Globus pallidus (tissue), 1 donor: ENCODE measurements at regions not wholly inside any gene's neighbourhood (a gene's known extent, or its start where the extent isn't known, plus 50 kb on each side); places are given as distances from the start of the nearest gene placed in this dataset.

Experiments used
- DNase-seq: peaks from one replicate; pipeline ENCODE4 v3.0.0-alpha.2; 2015; ENCODE audit warnings: low spot score

DNA sequence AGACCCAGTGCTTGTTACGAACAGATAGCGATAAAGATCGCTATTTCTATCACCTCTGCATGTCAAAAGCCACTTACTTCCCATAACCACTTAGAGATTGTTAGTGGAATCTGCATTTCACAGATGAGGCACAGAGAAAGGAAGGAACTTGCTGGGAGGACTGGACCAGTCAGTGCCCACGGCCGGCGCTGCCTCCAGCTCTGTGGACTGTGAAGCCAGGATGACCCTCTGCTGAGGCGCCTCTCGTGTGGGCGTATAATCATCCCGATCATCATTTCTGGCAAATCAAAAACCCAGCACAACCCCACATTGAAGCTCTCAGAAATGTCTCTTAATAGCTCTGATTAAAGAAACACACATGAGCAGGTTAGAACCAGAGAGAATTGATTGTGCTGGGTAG, 61.5 kb upstream of the ADRA2C start:
- DNase-seq: no peak

DNA sequence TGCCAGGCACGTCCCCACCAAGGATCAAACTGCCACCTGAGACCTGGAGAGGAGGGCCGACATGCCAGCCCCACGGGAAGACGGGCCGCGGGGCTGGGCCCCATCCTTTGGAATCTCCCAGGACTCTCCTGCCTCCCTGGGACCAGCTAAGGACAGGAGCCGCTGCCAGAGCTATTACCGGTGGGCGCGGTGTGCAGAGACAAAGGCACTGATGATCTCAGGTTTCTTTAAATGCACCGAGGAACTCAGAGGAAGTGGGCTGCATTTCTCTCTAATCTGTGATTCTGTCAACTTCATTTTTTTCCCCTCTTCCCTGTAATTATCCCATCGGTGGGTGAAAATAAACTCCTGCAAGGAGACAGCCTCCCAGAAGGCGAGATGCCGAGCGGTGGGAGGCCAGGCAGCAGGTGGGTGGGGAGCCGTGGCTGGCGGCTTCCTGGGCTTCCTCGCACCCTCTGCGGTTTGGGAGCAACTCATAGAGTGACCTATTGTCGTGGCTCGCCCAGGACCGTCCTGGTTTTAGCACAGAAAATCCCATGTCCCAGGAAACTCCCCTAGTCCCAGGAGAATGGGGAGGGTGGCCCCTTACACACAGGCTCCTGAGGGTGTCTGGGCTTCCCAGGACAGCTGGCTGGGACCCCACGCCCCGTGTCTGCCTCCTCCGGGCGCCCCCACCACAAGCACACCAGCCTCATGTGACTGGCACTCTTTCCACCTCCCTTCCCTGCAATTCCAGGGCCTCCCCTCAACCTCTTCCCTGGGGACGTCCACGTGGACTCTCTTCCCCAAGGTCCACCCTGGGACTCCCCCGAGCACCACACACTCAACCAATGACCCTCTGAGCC, 62.3 kb upstream of the ADRA2C start:
- DNase-seq: no peak

DNA sequence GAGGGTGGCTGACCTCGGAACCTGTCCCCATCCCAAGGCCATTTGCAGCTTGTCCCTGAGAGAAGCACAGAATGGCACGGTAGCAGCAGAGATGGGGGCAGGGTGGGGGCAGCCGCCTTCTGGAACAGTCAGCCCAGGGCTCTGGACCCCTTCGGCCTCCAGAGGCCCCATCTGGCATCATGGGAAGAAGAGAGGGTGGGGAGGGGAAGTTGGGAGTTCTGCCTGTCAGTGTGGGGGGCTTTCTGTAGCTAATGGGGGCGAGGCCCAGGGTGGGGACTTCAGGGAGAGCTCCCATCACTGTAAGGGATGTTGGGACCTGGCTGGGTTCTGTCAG, 62.9 kb upstream of the ADRA2C start:
- no peak for DNase-seq

DNA sequence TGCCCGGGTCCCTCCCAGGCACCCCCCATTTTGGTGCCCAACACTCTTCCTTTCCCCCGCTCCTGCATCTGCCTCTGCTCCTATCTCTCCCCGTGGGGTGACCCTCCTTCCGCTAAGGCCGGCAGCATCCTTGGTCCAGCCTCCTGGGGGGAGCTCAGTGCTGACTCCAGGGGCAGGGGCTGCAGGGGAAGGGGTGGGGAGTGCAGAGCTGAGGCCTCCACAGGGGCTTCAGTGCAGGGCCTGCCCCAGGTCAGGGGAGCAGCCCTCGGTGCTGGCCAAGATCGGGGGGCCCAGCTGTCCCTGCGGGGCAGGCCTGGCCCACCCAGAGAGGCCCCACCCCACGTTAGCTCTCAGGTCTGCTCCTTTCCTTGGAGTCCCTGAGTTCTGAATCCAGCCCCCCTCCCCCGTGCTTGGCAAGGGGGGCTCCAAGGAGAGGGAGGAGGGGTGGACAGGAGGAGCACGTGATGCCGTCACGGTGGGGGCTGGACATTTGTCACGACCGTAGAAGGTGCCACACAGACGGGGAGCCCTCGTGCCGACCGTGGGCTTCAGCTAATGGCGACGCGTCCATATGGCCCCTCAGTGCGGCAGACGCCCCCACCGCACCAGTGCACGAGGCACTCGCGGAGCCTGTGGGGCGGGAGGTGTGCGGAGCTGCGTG, 63.5 kb upstream of the ADRA2C start:
- no peak for DNase-seq

DNA sequence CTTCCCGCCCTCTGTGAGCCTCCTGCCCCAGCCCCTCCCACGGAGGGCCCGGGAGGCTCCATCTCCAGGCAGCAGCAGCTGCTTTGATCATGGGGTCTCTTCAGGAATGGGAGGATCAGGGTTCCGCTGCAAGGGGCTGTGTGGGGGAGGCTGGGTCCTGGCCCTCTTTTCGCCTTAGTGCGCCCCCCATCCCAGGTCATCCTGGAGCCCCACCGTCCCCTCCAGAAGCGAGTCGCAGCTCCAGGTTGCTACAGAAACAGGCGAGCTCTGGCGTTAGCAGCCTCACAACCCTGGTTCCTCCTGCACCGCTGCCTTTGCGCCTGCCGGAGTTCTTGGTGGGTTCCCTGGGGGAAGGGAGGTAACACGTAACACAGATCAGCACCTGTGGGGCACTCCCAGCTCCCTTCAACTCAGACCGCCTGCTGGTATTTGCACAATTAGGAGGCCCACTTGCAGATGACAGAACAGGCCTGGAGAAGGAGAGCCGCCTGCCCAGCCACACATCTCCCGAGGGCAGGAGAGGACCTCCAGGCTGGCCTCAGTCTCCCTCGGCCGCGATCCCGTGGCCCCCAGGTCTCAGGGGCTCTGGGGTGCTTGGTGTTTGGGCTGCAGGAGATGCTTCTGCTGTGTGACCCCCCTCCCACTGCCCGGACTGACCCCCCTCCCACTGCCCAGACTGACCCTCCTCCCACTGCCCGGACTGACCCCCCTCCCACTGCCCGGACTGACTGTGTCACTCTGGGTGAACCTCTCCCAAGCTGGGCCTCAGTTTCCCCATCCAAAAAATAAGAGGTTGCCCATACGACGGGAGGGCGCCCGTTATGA, 64.2 kb upstream of the ADRA2C start:
- no peak for DNase-seq

DNA sequence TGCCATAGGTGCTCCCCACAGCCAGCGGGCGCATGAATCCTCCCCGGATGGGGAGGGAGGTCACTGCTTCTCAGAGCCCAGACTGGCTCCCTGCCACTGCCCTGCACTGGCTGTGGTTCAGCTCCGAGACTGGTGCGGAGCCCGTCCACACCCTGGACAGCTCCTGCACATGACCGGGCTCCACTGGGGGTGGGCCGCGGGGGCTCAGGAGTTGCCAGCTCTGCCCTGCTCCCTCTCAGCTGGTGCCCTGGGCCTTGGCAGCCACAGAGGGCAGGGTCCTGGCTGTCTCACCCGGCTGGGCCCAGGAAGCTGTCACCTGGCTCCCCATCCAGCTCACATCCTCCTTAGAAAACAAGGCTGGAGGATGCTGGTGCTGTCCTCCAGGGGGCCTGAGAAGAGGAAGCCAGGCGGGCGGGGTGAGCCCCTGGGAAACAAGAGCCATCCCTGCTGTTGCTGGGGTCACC, 64.9 kb upstream of the ADRA2C start:
- no peak for DNase-seq

DNA sequence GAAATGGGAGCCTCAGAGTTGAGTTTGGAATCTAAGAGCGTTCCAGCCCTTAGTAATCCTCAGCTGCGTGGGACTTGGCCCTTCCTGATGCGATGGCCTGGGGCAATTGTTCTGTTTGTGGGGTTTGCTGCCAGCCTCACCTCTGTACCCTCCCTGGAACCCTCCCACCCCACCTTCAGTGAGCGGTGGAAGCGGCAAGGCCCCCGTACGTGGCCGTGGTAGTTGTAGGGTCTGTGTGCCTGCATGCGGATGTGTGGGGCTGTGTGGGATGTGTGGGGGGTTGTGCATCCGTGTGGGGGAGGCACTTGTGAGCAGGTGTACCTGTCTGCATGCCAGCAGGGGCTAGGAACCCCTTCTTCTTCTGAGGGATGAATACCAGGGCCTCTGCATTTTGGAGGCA, 65.4 kb upstream of the ADRA2C start:
- DNase-seq: no peak

DNA sequence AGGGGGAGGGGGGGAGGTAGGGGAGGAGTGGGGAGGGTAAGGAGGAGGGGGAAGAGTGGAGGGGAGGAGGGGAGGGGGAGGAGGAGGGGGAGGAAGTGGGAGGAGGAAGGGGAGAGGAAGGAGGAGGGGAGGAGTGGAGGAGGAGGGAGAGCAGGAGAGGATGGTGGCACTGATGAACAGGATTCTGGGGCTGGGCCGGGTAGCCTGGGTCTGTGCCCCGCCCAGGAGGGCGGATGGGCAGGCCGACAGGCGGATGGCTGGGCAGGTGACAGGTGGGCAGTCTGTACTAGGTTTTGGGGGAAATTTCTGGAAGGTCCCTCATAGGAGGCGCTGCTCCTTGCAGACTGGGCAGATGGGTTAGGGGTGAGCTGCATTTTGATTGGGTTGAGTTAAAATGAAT, 66.0 kb upstream of the ADRA2C start:
- no peak for DNase-seq

DNA sequence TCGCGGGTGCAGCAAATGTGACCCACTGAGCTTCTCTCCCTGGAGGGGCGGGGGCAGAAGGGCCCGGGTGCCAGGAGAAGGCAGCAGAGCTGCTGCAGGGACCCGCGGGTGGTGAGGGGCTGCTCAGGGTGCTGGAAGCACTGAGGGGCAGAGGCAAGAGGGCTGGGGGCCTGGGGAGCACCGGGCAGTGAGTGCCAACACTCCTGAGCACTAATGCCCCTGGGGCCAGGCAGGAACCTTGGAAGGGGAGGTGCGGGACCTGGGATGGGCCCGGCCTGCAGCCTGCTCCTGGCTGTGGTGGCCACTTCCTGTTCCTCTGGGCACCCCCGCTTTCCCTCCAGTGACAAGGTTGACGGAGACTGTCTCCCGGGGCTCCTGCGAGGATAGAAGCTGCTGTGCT, 66.5 kb upstream of the ADRA2C start:
- DNase-seq: no peak

DNA sequence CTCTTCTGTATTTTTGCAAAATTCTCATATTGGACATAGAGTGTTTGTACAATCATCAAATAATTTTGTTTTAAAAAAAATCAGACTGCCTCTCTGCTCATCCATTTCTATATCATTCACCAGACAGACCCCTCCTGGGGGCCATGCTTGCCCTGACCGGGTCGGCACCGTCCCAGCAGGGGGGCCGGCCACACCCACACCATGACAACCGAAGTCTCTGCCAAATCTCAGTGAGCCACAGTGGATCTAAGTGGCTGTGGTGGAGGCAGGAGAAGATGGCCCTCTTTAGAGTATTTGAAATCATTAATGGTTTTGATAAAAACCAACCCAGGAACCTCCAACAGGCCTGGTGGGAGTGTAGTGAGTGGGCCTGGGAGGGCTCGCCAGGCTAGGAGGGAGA, 66.9 kb upstream of the ADRA2C start:
- no peak for DNase-seq

DNA sequence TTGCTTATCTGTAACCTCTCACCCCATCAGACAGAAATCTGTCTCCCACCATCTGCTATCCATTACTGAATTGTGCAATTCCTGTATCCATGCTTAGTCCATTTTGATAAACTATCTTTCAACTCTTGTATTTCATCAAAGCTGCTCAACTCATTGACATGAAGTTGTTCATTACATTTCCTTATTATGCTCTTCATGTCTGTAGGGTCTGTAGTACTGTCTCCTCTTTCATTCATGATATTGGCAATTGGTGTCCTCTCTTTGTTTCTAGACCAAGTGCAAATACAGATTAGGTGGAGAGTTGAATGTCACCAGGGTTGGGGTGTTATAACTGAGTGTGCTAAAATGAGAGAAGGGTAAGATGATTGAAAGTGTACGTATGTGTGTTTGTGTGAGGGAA, 69.2 kb upstream of the ADRA2C start:
- no peak for DNase-seq

DNA sequence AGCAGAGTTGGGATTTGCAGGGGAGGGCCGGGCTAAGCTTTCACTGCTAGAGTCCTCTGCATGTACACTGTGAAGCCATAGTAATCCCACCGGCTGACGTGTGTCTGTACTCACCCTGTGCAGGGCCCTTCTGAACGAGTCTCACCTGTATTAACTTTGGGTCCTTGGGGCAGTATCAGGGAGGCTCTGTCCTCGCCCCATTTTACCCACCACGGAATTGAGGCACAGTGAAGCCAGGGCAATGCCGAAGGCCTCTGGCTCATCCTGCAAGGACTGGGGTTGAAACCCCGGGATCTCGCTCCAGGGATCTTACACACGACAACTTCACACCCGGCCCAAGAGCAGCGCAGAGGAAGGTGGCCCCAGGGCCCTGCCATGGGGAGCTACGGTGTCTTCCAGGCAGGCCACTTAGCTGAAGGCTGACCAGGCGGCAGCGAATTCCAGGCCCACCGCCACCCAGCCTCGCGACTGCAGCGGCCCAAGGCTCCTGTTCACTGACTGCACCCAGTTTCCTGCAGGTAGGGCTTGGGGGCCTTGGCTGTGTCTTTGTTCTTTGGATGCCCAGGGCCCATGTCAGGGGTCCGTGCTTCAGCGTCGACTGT, 75.5 kb upstream of the ADRA2C start:
- no peak for DNase-seq

DNA sequence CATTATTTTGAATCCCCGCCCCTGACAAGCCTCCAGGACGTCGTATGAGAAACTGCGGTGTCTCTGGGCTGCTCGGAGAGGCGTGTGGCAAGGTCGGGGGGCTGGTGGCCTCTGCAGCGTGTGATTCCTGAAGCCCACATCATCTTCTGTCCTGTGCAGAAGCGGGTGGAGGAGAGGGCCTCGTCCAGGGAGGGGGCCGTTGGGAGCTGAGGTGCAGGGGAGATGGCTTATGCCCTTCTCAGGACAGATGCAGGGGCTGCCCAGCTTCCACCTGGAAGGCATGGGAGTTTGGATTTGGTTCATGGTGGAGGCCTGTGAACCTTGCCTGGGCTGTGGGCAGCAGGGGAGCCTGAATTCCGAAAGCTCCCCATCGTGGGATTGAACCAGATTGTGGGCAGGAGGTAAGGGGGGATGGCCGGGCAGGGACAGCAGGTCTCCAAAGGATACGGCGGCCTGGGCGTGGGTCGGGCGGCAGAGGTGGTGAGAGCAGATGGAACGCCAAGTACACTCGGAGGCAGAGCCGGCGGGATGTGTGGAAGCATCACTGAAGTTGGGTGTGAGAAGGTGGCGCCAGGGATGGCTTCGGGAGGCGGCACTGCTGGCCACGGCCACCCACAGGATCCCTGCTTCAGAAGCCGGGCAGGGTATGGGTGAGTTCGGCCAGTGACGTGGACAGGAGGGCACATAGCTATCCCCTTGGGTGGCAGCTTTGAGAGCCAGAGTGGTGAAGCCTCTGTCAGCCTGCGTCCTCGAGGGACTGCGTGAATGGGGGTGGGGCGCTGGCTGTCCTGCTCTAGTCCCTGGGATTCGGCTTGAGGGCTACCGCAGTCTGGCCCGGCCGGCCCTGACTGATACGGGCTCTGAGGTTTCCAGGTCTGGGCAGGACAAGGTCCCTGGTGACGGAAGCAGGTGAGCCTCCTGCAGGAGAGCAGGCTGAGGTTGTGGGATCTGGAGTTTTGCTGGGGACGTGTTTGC, 76.3 kb upstream of the ADRA2C start:
- no peak for DNase-seq

DNA sequence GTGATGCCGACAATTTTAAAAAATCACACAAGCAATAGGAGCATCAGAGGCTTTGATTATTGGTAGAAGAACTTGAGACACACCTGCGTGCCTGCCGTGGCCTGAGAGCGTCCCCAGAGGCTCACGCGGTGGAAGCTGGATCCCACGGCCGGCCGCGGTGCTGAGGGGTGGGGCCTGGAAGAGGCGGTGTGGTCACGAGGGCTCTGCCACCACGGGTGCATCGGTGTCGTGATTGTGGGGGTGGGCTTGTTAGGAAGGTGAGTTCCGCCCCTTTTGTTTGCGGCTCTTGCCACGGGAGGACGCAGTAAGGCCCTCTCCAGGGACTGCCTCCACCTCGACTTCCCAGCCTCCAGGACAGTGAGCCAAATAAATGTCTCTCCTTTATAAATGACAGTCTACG, 77.2 kb upstream of the ADRA2C start:
- DNase-seq: no peak

DNA sequence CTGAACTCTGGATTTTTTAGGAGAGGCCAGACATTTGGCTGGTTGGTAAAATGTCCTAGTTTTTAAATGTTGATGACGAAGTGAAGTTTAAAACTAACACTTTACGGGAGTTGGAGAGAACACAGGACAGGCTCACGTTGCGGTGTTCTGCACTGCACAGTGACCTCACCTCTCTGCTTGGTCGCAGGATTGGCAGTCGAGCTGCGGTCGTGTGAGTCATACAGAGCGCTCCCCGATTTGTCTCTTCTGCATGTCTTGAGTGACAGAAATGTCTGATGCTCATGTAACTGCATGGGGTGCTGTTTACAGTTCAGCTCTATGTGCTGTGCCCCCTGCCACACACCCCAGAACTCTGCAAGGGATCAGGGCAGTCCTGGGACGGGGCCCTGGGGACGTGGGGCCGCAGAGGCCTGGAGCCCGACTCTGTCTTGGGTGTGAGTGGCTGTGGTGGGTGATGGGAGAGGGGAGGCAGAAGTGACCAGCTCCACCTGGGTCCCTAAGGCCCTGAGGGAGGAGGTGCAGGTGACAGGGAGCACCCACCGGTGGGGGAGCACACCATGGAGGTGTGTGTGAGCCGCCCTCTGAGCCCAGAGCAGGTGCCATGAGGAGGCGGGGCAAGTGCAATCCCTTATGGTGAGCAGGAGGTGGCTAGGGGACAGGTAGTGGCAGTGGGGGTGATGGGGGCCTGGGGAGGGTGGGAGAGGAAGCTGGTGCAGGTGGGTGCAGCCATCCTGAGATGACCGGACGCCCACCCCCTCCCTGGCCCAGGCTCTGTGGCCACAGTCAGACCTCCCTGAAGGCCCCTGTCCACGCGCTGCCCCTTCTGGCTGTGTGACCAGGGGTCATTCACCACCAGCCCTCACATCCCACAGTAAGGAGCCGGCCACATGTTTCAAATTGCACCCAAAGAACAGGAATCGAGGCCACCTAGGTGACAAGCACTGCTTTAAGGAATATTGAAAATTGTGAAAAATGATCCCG, 77.9 kb upstream of the ADRA2C start:
- DNase-seq: no peak

DNA sequence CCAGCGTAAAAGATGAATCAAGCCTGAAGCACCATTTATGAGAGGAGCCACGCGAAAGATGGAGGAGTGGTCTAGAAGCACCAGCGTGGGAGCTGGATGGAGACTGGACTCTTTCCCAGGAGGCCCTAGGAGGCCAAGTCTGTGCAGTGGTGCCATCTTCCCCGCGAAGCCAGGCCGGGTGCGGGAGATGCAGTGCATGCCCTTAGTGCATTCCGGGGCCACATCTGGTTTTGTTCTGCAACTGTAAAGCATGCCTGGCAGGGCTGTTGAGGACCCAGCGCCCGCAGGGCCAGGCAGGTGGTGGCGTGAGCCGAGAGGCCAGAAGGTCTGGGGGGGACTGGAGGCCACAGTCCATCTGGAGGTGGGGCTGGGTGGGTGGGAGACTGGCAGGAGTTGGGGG, 78.6 kb upstream of the ADRA2C start:
- DNase-seq: no peak

DNA sequence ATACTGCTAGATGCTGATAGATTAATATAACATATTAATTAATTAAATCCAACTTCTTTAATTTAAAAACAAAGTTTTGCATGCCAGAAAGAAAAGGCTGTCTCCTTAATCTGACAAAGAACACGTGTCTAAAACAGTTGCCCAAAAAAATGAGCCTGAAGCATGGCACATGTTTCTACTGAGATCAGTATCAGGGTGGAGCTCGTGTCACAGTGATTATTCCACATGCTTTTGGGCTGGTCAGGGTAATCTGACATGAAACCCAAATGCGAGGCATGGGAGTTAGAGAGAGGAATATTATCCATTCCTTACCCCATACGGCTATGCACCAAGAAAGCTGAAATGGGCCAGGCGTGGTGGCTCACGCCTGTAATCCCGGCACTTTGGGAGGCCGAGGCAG, 79.4 kb upstream of the ADRA2C start:
- no peak for DNase-seq

DNA sequence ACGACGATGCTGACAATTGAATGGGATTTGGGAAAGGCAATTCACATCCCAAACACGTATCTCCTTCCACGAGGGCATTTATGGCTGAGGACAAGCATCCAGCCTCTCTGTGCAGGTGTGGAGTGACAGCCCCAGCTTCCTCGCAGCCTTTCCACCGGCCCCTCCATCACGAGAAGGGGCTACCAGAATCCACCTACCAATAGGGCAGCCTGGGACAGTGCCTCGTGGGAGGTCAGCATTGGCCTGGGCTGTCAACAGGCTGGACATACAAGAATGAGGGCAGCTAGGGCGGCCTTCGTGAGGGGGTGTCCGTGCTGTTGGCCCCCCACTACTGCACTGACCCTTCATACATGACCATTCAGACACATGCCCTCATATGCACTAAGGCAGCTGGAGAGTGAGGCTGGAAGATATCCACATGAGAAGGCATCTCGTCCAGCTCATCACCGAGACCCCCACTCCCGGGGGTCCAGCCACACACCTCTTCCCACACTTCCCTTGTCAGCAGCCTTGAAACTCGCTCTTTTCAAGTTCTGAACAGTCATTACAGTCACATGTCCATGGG, 81.0 kb upstream of the ADRA2C start:
- no peak for DNase-seq

DNA sequence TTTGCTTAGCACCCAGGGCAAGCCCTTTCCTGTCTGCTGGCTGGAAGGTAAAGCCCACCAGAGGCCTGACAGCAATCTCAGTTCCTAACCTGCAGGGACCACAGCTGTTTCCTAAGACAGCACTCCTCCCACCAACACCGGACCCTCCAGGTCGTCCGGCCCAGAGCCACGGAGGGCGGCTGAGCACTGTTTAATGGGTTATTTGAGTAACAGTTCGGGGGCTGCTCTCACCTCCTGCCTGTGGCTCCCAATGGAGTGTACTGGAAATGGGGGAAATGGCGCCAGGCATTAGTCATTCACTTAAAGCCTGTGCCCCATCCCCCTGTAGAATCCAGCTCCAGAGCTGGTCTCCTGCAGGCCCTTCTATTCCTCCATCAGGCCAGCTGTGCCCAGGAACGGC, 81.6 kb upstream of the ADRA2C start:
- DNase-seq: no peak
